ENCODE measurements at regions not wholly inside any gene's neighbourhood (a gene's known extent, or its start where the extent isn't known, plus 50 kb on each side); places are given as distances from the start of the nearest gene placed in this dataset.

GRCh38 chr5:4553978-4554377 is 586.2 kb upstream of the ADAMTS16 start:
- Histone ChIP-seq H3K27me3 (replicated peaks; ENCODE audit: insufficient read depth, low read length) (no peaks in the 10 kb centered on the region), H2AFZ (ENCODE audit: low read length) (no peak overlapping the region), H3K36me3 (replicated peaks; ENCODE audit: insufficient read depth, low read length) (no peaks in the 10 kb centered on the region), H3K9me2 (replicated peaks; ENCODE audit: insufficient read depth, low read length) (no peaks in the 10 kb centered on the region), H3K9me3 (replicated peaks; ENCODE audit: insufficient read depth, low read length) (no peaks in the 10 kb centered on the region), H3K4me1 (ENCODE audit: low read length) (no peaks in the 10 kb centered on the region), H3K27ac (ENCODE audit: low read length) (no peak overlapping the region), H3K4me3 (ENCODE audit: low read length) (no peak overlapping the region), H3K4me2 (ENCODE audit: low read depth, low read length) (no peak overlapping the region), H4K20me1 (ENCODE audit: insufficient read depth, low read length) (no peaks in the 10 kb centered on the region), H3K9ac (ENCODE audit: low read length) (no peak overlapping the region), H3K79me2 (ENCODE audit: low read length) (no peaks in the 10 kb centered on the region), H3F3A (ENCODE audit: insufficient read depth, low read length) (no peaks in the 10 kb centered on the region)
- TF ChIP-seq, protein P1, sequence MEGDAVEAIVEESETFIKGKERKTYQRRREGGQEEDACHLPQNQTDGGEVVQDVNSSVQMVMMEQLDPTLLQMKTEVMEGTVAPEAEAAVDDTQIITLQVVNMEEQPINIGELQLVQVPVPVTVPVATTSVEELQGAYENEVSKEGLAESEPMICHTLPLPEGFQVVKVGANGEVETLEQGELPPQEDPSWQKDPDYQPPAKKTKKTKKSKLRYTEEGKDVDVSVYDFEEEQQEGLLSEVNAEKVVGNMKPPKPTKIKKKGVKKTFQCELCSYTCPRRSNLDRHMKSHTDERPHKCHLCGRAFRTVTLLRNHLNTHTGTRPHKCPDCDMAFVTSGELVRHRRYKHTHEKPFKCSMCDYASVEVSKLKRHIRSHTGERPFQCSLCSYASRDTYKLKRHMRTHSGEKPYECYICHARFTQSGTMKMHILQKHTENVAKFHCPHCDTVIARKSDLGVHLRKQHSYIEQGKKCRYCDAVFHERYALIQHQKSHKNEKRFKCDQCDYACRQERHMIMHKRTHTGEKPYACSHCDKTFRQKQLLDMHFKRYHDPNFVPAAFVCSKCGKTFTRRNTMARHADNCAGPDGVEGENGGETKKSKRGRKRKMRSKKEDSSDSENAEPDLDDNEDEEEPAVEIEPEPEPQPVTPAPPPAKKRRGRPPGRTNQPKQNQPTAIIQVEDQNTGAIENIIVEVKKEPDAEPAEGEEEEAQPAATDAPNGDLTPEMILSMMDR (IDR thresholded peaks at IDR 0.05; ENCODE audit: low read length) = no peak
- TF ChIP-seq EZH2 (optimal IDR thresholded peaks at IDR 0.05; ENCODE audit: low read depth, low read length) (no peak), EZH2phosphoT487 (IDR thresholded peaks at IDR 0.05; ENCODE audit: low read length) (no peak)
- DNase-seq = no peak

DNA sequence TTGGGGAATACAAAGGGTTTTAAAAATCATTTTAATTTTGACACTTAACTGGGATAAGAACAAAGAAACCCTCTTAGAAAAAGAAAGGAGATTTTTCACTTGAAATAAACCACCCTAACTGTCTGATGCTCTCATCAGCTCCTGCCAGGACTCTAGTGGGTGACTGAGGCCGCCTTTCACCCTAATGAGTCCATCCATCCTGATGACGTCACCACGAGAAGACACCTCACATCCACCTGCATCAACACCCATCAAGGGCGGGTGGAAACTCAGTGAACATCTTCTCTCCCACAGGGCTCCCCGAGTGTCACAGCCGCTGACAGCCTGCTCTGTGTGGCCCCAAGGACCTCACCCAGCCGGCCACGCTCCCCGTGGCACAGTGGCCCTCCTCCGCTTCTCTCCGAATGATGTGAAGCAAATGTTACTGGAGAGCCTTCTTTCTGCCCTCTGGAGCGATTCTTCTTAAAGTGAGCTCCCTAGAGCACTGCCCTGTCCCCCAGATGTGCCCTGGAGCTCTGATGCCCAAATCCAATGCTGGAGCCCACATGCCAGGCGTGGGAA is 584.3 kb upstream of the ADAMTS16 start:
- Histone ChIP-seq H3F3A (ENCODE audit: insufficient read depth, low read length) (no peaks in the 10 kb centered on the region), H3K79me2 (ENCODE audit: low read length) (no peaks in the 10 kb centered on the region), H3K4me2 (ENCODE audit: low read depth, low read length) (no peak overlapping the region), H3K4me3 (ENCODE audit: low read length) (no peak overlapping the region), H3K9me2 (replicated peaks; ENCODE audit: insufficient read depth, low read length) (no peaks in the 10 kb centered on the region), H2AFZ (ENCODE audit: low read length) (no peak overlapping the region), H3K4me1 (ENCODE audit: low read length) (no peaks in the 10 kb centered on the region), H3K9me3 (replicated peaks; ENCODE audit: insufficient read depth, low read length) (no peaks in the 10 kb centered on the region), H3K36me3 (replicated peaks; ENCODE audit: insufficient read depth, low read length) (no peaks in the 10 kb centered on the region), H3K27me3 (replicated peaks; ENCODE audit: insufficient read depth, low read length) (no peaks in the 10 kb centered on the region), H3K27ac (ENCODE audit: low read length) (no peak overlapping the region), H3K9ac (ENCODE audit: low read length) (no peak overlapping the region), H4K20me1 (ENCODE audit: insufficient read depth, low read length) (no peaks in the 10 kb centered on the region)
- DNase-seq = no peak
- TF ChIP-seq, protein P1 (IDR thresholded peaks at IDR 0.05; ENCODE audit: low read length) = no peak
- TF ChIP-seq EZH2phosphoT487 (IDR thresholded peaks at IDR 0.05; ENCODE audit: low read length) = no peak
- no peak for TF ChIP-seq EZH2 (optimal IDR thresholded peaks at IDR 0.05; ENCODE audit: low read depth, low read length)

DNA sequence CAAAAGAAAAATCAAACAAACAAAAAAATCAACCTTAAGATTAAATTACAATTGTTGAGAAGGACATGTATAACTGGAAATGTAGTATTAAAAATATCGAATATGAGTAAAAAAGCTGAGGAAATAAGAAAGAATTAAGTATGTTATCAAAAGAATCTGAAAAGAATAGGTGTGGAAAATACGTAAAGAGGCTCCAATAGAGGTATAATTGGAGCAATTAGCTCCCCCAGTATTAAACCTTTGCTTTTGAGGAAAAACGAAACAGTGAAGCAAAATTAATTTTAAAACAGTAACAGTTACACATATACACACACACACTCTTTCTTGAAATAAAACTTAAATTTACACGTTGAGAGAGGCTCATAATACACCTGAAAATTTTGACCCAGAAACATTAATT is 578.7 kb upstream of the ADAMTS16 start:
- Histone ChIP-seq H4K20me1 (ENCODE audit: insufficient read depth, low read length) (no peaks in the 10 kb centered on the region), H3K36me3 (replicated peaks; ENCODE audit: insufficient read depth, low read length) (0 out of 2 replicates have a peak, but pooled peaks cover 4% of the 10 kb centered on the region), H3K9me3 (replicated peaks; ENCODE audit: insufficient read depth, low read length) (no peaks in the 10 kb centered on the region), H3K27me3 (replicated peaks; ENCODE audit: insufficient read depth, low read length) (no peaks in the 10 kb centered on the region), H3K4me3 (ENCODE audit: low read length) (no peak overlapping the region), H3K27ac (ENCODE audit: low read length) (no peak overlapping the region), H3K9me2 (replicated peaks; ENCODE audit: insufficient read depth, low read length) (no peaks in the 10 kb centered on the region), H3K4me1 (ENCODE audit: low read length) (no peaks in the 10 kb centered on the region), H3K9ac (ENCODE audit: low read length) (no peak overlapping the region), H2AFZ (ENCODE audit: low read length) (no peak overlapping the region), H3K4me2 (ENCODE audit: low read depth, low read length) (no peak overlapping the region), H3K79me2 (ENCODE audit: low read length) (peaks cover 18% of the 10 kb centered on the region; the same call in 1 of the 2 replicates), H3F3A (ENCODE audit: insufficient read depth, low read length) (no peaks in the 10 kb centered on the region)
- DNase-seq = no peak
- TF ChIP-seq EZH2phosphoT487 (IDR thresholded peaks at IDR 0.05; ENCODE audit: low read length) (no peak), EZH2 (optimal IDR thresholded peaks at IDR 0.05; ENCODE audit: low read depth, low read length) (no peak)

- Histone ChIP-seq H3K9me3 (replicated peaks; ENCODE audit: insufficient read depth, low read length) (no peaks in the 10 kb centered on the region), H3K27ac (ENCODE audit: low read length) (no peak overlapping the region), H3K9ac (ENCODE audit: low read length) (no peak overlapping the region), H3K4me2 (ENCODE audit: low read depth, low read length) (no peak overlapping the region), H4K20me1 (ENCODE audit: insufficient read depth, low read length) (no peaks in the 10 kb centered on the region), H3K4me1 (ENCODE audit: low read length) (no peaks in the 10 kb centered on the region), H3K9me2 (replicated peaks; ENCODE audit: insufficient read depth, low read length) (no peaks in the 10 kb centered on the region), H2AFZ (ENCODE audit: low read length) (no peak overlapping the region), H3F3A (ENCODE audit: insufficient read depth, low read length) (no peaks in the 10 kb centered on the region), H3K36me3 (replicated peaks; ENCODE audit: insufficient read depth, low read length) (0 out of 2 replicates have a peak, but pooled peaks cover 4% of the 10 kb centered on the region), H3K4me3 (ENCODE audit: low read length) (no peak overlapping the region), H3K27me3 (replicated peaks; ENCODE audit: insufficient read depth, low read length) (no peaks in the 10 kb centered on the region), H3K79me2 (ENCODE audit: low read length) (peaks cover 25% of the 10 kb centered on the region; the same call in 1 of the 2 replicates)
- DNase-seq = no peak
- no peak for TF ChIP-seq EZH2 (optimal IDR thresholded peaks at IDR 0.05; ENCODE audit: low read depth, low read length)
- TF ChIP-seq, protein P1 (IDR thresholded peaks at IDR 0.05; ENCODE audit: low read length) = no peak; the same call in 1 of the 2 replicates
- no peak for TF ChIP-seq EZH2phosphoT487 (IDR thresholded peaks at IDR 0.05; ENCODE audit: low read length)
These were observed 576.7 kb upstream of the ADAMTS16 start for GRCh38 chr5:4563400-4563799.

Data from MM.1S (cell line).